GM19240 (cell line): ENCODE measurements at regions not wholly inside any gene's neighbourhood (a gene's known extent, or its start where the extent isn't known, plus 50 kb on each side); places are given as distances from the start of the nearest gene placed in this dataset.

Source experiments
- DNase-seq: peaks from one replicate; pipeline ENCODE4 v3.0.0; 2011; ENCODE audit warnings: low spot score; ENCODE audit not compliant: insufficient read length

- no peak for DNase-seq
These were observed 123.0 kb upstream of the PROK2 start for GRCh38 chr3:71907996-71908395.

GRCh38 chr3:71906976-71907375, 122.0 kb upstream of the PROK2 start:
- no peak for DNase-seq

GRCh38 chr3:71905426-71905825, 120.5 kb upstream of the PROK2 start:
- no peak for DNase-seq

- no peak for DNase-seq
These were observed 119.0 kb upstream of the PROK2 start for GRCh38 chr3:71903936-71904335.

- no peak for DNase-seq
These were observed 118.2 kb upstream of the PROK2 start for GRCh38 chr3:71903112-71903495.

DNA sequence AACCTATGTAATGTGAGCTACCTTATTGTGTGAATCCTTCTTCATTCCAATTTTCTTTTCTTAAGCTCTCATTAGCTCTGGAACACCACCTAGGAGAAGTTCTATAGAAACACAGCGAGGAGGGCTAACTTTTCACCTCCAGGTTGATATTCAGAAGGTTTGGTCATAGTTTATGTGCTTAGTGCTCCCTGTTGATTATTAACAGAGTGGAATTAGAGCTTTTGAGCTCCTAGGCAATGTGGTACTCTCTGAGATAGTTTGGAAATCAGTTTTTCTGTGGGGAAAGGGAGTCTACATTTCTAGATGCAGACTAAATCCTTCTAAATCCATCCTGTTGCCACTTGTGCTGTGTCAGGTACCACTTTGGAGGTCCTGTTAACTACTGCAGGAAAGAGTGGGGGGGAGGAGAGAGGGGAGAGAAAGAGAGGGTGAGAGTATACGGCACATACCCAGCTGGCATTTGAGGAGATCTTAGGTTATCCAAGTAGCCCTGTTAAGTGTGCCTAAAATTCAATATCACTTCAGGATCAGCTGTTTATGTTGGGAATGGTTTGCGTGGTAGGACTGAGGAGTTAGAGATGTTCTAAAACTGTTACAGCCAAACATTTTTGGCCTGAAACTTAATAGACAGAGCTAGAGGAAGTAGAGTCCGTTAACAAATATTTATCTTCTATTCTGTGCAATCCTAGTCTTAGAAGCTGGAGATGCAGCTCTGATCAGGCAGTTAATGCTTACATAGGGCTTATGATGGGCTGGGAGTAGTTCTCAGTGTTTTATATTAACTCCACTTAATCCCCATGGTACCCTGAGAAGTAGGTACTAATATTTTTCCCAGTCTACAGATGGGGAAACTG, 117.5 kb upstream of the PROK2 start:
- DNase-seq, result no peak

DNA sequence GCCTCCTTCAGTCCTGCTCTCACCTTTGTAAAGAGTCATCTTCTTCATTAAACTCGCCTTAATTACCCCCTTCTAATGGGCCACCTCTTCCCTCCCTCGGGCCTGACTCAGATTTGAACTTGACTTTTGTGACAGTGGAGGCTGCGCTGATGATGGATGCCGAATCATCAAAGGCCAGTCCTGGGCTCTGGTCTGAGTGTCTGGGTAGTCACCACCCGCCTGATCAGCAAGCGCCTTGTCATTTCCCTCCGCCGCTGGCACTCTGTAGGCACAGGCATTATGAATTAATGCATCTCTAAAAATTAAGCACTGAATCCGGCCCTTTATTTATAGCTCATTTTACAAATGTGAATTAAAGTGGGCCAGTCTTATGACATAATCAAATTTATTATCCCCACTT, 116.7 kb upstream of the PROK2 start:
- no peak for DNase-seq

DNA sequence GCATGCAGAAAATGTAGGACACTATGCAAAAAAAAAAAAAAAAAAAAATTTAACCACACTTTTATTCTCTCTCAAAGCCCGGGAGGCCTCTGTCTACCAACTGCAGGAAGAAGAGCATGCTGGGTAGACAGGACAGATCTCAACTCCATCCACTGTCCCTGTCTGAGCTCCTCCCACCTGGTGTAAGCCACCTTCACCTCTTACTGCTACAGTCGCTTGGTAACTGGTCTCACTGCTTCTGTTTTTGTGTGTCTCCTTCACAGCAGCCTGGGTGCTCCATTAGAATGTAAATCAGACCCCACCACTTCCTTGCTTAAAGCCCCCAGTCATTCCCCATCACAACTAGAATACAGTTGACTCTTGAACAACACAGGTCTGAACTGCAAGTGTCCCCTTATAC, 115.1 kb upstream of the PROK2 start:
- no peak for DNase-seq

GRCh38 chr3:71896751-71897150, 111.8 kb upstream of the PROK2 start:
- DNase-seq, result no peak

GRCh38 chr3:71893702-71894479, 108.9 kb upstream of the PROK2 start:
- DNase-seq, result no peak

DNA sequence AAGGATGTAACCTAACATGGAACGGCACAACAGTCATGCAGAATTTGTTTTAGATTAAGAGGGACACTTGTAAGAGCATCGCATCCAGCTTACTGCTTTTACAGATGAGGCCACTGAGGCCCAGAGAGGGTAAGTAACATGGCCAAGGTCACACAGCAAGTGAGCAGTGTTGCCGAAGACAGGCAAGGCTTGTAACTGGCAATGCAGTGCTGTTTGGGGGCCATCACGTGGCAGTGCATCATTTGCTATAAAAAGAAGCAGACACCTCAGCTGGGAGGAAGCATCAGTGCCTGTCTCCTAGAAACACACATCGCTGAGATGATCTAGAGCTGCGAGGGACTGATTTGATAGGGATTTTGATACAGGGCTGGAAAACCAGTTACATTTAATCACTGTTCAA, 108.2 kb upstream of the PROK2 start:
- no peak for DNase-seq

- no peak for DNase-seq
These were observed 106.5 kb upstream of the PROK2 start for GRCh38 chr3:71891483-71891882.

DNA sequence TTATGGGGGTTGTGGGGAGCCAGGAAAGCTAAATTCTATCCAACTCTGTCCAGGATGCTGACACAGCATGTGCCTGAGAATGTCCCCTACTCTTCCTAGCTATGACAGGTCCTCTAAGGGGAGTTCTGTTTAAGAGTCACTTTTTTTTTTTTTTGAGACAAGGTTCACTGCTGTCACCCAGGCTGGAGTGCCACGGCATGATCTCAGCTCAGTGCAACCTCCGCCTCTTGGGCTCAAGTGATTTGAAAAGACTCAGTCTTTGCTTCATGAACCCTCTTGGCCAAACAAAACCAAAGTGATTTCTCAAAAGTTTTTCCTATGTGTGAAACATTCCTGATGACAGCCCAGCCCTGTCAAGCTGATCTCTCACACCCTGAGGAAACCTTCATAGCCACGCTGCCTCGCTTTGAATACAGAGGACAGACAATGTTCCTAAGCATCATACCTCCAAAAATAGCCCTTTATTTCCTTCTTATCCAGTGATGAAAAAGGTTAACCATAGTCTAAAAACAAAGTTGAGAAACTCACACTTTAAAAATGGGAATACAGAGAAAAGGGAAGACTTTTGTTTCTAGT, 105.5 kb upstream of the PROK2 start:
- no peak for DNase-seq

- DNase-seq, result no peak
These were observed 102.3 kb upstream of the PROK2 start for GRCh38 chr3:71887256-71887655.

GRCh38 chr3:71885006-71885405, 100.1 kb upstream of the PROK2 start:
- no peak for DNase-seq

- DNase-seq, result no peak
These were observed 96.8 kb upstream of the PROK2 start for GRCh38 chr3:71881732-71882131.

GRCh38 chr3:71881041-71881440, 96.1 kb upstream of the PROK2 start:
- DNase-seq, result no peak

DNA sequence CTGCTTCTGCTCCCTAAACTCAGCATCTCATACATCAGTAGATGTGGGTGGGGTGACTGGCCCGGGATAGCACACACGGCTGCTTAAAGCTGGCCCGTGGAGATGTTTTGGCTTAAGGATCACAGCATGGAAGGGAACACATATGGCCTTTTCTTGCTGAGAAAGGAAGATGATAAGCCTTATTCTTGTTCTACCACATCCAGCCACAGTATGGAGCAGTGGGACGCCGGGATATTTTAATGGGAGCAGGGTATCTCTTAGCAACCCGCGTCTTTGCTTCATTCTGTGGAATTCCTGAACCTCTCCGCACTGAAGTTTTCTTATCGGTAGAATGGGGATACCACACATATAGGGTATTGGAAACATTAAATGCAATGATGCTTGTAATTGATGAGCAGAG, 94.1 kb upstream of the PROK2 start:
- no peak for DNase-seq

- no peak for DNase-seq
These were observed 91.5 kb upstream of the PROK2 start for GRCh38 chr3:71876135-71877105.

DNA sequence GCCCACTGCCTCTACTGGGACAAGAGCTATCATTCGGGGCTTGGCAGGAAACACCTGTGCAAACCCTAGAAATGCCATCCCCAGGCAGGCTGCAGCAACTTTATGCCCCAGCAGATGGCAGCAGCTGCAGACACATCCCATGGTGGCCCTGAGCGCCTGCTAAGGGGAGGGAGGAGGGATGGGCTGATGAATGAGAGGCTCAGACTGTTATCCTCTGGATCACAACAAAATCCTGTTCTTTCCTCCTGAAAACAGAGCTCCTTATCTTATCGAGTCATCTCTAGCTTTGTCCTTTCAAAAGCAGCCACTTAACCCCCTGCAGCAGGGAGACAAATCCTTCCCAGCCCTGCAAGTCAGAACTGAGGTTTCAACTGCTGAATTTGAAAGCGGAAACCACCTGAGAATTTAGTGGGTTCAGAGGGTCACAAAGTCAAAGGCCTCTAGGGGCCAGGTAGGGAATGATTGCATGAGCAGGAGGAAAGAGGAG, 90.6 kb upstream of the PROK2 start:
- peak; percentile 40 for DNase-seq

- no peak for DNase-seq
These were observed 89.7 kb upstream of the PROK2 start for GRCh38 chr3:71874618-71875017.
